GM12878 (cell line): ENCODE measurements at regions not wholly inside any gene's neighbourhood (a gene's known extent, or its start where the extent isn't known, plus 50 kb on each side); places are given as distances from the start of the nearest gene placed in this dataset.

ENCODE experiments used
- ATAC-seq: fragments of 200-7000 bp; cut with Tn5 transposase; 3 replicates; pipeline ENCODE4 v1.9.1; 2020; ENCODE audit warnings: mild to moderate bottlenecking, moderate library complexity
- BruUV-seq: library from RNA; stranded (reverse); fragments of 400-500 nt; replicated peaks from 2 replicates; lab custom pipeline; 2021; lab: Mats Ljungman, UMichigan
- CTCF ChIA-PET: fragments of 300-600 bp; sonication (Branson Sonifier 250); formaldehyde crosslinking; extraction: SDS; loops from one replicate; lab custom pipeline; 2021; ENCODE audit warnings: inconsistent platforms; lab: Yijun Ruan, JAX
- POLR2A ChIA-PET: fragments of 350-600 bp; formaldehyde crosslinking; extraction: SDS; loops from one replicate; lab custom pipeline; 2021; ENCODE audit warnings: inconsistent platforms; lab: Charles Lee
- RAD21 ChIA-PET: fragments of 300-600 bp; sonication (Branson Sonifier 250); formaldehyde crosslinking; loops from one replicate; lab custom pipeline; 2023; ENCODE audit warnings: antibody characterized with exemption; ENCODE audit not compliant: unreplicated experiment; lab: Charles Lee
- SMC1A ChIA-PET: fragments of 300-600 bp; sonication (Branson Sonifier 250); formaldehyde crosslinking; loops from one replicate; lab custom pipeline; 2023; ENCODE audit not compliant: unreplicated experiment, uncharacterized antibody; lab: Charles Lee
- DNase-seq: peaks from one replicate; pipeline ENCODE4 v3.0.0-alpha.2; 2011; ENCODE audit warnings: low read depth, low spot score
- FAIRE-seq: peaks from 3 replicates; lab custom pipeline; 2011; peaks lifted over from hg19 to GRCh38; lab: Jason Lieb, UNC
- H2AFZ ChIP-seq: 2 replicates; pipeline ENCODE4 v1.6.0; 2011; ENCODE audit warnings: low read depth, low read length, control low read depth; ENCODE audit not compliant: control insufficient read depth
- H3K27ac ChIP-seq: 2 replicates; pipeline ENCODE4 v1.5.1; 2011; ENCODE audit warnings: control low read depth; ENCODE audit not compliant: control insufficient read depth, insufficient read depth
- H3K27me3 ChIP-seq, 2 experiments: replicated peaks in 1 of 2; 2 replicates each; pipeline versions ENCODE4 v1.6.0 to v1.6.1; 2011; ENCODE audit warnings: low read length in 1 of 2; ENCODE audit not compliant: control insufficient read depth in 2 of 2, insufficient read depth in 2 of 2
- H3K36me3 ChIP-seq, 2 experiments: 2 replicates each; pipeline ENCODE4 v1.5.1; 2011; ENCODE audit warnings: low read length in 1 of 2; ENCODE audit not compliant: control insufficient read depth in 2 of 2, insufficient read depth in 2 of 2
- H3K4me1 ChIP-seq: 2 replicates; pipeline ENCODE4 v1.6.1; 2011; ENCODE audit warnings: mild to moderate bottlenecking, low read length, moderate library complexity, mixed read lengths; ENCODE audit not compliant: control insufficient read depth, insufficient read depth
- H3K4me2 ChIP-seq: 2 replicates; pipeline ENCODE4 v1.6.0; 2011; ENCODE audit warnings: control low read depth; ENCODE audit not compliant: control insufficient read depth, insufficient read depth
- H3K4me3 ChIP-seq: fragments of 200-600 bp; sonication (generic); 2 replicates; pipeline ENCODE4 v1.5.1; 2016
- H3K79me2 ChIP-seq: 2 replicates; pipeline ENCODE4 v1.6.0; 2011; ENCODE audit warnings: low read length; ENCODE audit not compliant: control insufficient read depth, insufficient read depth
- H3K9ac ChIP-seq: 2 replicates; pipeline ENCODE4 v1.8.0; 2011; ENCODE audit warnings: low read length, control low read depth, mixed read lengths; ENCODE audit not compliant: control insufficient read depth, insufficient read depth
- H3K9me3 ChIP-seq: replicated peaks from 3 replicates; pipeline ENCODE4 v1.5.1; 2011; ENCODE audit warnings: mild to moderate bottlenecking, low read length; ENCODE audit not compliant: control insufficient read depth, insufficient read depth
- H4K20me1 ChIP-seq: 2 replicates; pipeline ENCODE4 v1.6.0; 2011; ENCODE audit not compliant: control insufficient read depth, insufficient read depth
- ATF2 ChIP-seq: IDR thresholded peaks from 2 replicates; pipeline ENCODE4 v1.6.1; 2012; ENCODE audit warnings: low read length, inconsistent platforms
- CBX5 ChIP-seq: sonication (generic); IDR thresholded peaks from 2 replicates; pipeline ENCODE4 v1.6.1; 2016; ENCODE audit warnings: low read depth, moderate library complexity, mild to moderate bottlenecking, inconsistent platforms
- E2F8 ChIP-seq: fragments of 450-650 bp; IDR thresholded peaks from 2 replicates; pipeline ENCODE4 v1.6.1; 2018; ENCODE audit warnings: mild to moderate bottlenecking, low read depth, moderate library complexity; ENCODE audit not compliant: partially characterized antibody
- EP300 ChIP-seq, 2 experiments: fragments of 150-350 bp in 1 of 2; IDR thresholded peaks; 2 replicates each; pipeline ENCODE4 v1.6.1; 2011 to 2012; ENCODE audit warnings: low read depth in 2 of 2, low read length in 2 of 2, borderline replicate concordance in 1 of 2, improper control_type of control experiment in 1 of 2, inconsistent platforms in 1 of 2; ENCODE audit not compliant: control insufficient read depth in 1 of 2
- MTA2 ChIP-seq: fragments of 450-650 bp; IDR thresholded peaks from 2 replicates; pipeline ENCODE4 v1.6.1; 2016; ENCODE audit warnings: low read depth, mild to moderate bottlenecking, moderate library complexity
- NBN ChIP-seq: fragments of 450-650 bp; IDR thresholded peaks from 2 replicates; pipeline ENCODE4 v1.6.1; 2016
- NKRF ChIP-seq: fragments of 450-650 bp; conservative IDR thresholded peaks from 2 replicates; pipeline ENCODE4 v1.6.1; 2017; ENCODE audit warnings: mild to moderate bottlenecking, moderate library complexity
- POU2F2 ChIP-seq: IDR thresholded peaks from 3 replicates; pipeline ENCODE4 v1.6.1; 2011; ENCODE audit warnings: low read depth, mild to moderate bottlenecking, low read length, borderline replicate concordance
- RBBP5 ChIP-seq: fragments of 200-600 bp; sonication (generic); conservative IDR thresholded peaks from 2 replicates; pipeline ENCODE4 v1.6.1; 2016
- TARDBP ChIP-seq: IDR thresholded peaks from 2 replicates; pipeline ENCODE4 v1.6.1; 2016; ENCODE audit warnings: borderline replicate concordance
- USF2 ChIP-seq: IDR thresholded peaks from 2 replicates; pipeline ENCODE4 v1.6.1; 2011; ENCODE audit warnings: low read depth, low read length, improper control_type of control experiment, borderline replicate concordance
- ZBTB40 ChIP-seq: fragments of 450-650 bp; IDR thresholded peaks from 2 replicates; pipeline ENCODE4 v1.6.1; 2016; ENCODE audit warnings: mild to moderate bottlenecking, moderate library complexity, borderline replicate concordance
- WGBS: methylation state at CpG from one replicate; pipeline ENCODE4 v1.1.6; 2016; ENCODE audit warnings: low lambda C conversion rate; ENCODE audit not compliant: insufficient replicate concordance, insufficient coverage; ENCODE audit errors: missing lambda C conversion rate; 5-methylcytosine and 5-hydroxymethylcytosine counted together
- in situ Hi-C: fragments of 300-500 bp; cut with MboI; formaldehyde crosslinking; loops from 9 replicates; pipeline ENCODE4 v1.14.3; 2018; ENCODE audit warnings: mixed read lengths
- intact Hi-C: fragments of 100-400 bp; cut with micrococcal nuclease; formaldehyde crosslinking; loops from one replicate; pipeline ENCODE4 v1.14.2; 2022; ENCODE audit not compliant: unreplicated experiment

- no peak for TF ChIP-seq ATF2
These were observed 304.8 kb upstream of the TLE4 start (continued) for GRCh38 chr9:79266986-79267385.

GRCh38 chr9:79268806-79269205 is 303.0 kb upstream of the TLE4 start:
- ChIA-PET SMC1A (no interaction called here), CTCF (no interaction called here), POLR2A (no interaction called here), RAD21 (no interaction called here)
- Histone ChIP-seq H3K9me3 (no peaks in the 10 kb centered on the region), H2AFZ (no peak overlapping the region), H3K27me3 (no peaks in the 10 kb centered on the region), H4K20me1 (no peaks in the 10 kb centered on the region), H3K27ac (no peak overlapping the region), H3K9ac (no peak overlapping the region), H3K79me2 (no peaks in the 10 kb centered on the region), H3K4me2 (no peak overlapping the region), H3K4me3 (no peak overlapping the region), H3K36me3 (no peaks in the 10 kb centered on the region), H3K4me1 (no peaks in the 10 kb centered on the region)
- 10% methylated on average over 2 of the region's 2 CpGs for WGBS
- intact Hi-C loops, result loop anchor here (10.0 kb wide), 1 partner anchor 64 kb away; no protein-coding TSS in a partner anchor
- ATAC-seq (no peak), FAIRE-seq (no peak), DNase-seq (no peak)
- no TSS peak for BruUV-seq
- in situ Hi-C loops, result no loop called here
- no peak for TF ChIP-seq EP300 (IDR thresholded peaks at IDR 0.05; ENCODE audit: borderline replicate concordance in 1 of 2, control insufficient read depth in 1 of 2, low read depth in 2 of 2, low read length in 2 of 2)
- TF ChIP-seq NKRF, result no peak
- no peak for TF ChIP-seq CBX5
- no peak for TF ChIP-seq RBBP5
- no peak for TF ChIP-seq MTA2
- no peak for TF ChIP-seq ZBTB40
- TF ChIP-seq NBN, result no peak
- TF ChIP-seq E2F8, result no peak
- TF ChIP-seq TARDBP, result no peak
- no peak for TF ChIP-seq USF2
- no peak for TF ChIP-seq POU2F2
